Stimulated activated CD8-positive, alpha-beta memory T cell treated with anti-CD3 and anti-CD28 coated beads, Interleukin-4, amount 100 ng/mL, for 48 hours (primary cell): ENCODE measurements at regions not wholly inside any gene's neighbourhood (a gene's known extent, or its start where the extent isn't known, plus 50 kb on each side); places are given as distances from the start of the nearest gene placed in this dataset.
"Not testable (repeated sequence)": the region's sequence is repeated elsewhere in the genome, so short reads cannot be mapped to it uniquely, and the experiment has no call there.

ENCODE experiments used
- DNase-seq: peaks from one replicate; pipeline ENCODE4 v3.0.0-alpha.2; 2020

GRCh38 chr9:88278036-88278435 lies 110.2 kb upstream of the SPIN1 start:
- no peak for DNase-seq

GRCh38 chr9:88274078-88274477 lies 114.2 kb upstream of the SPIN1 start:
- no peak for DNase-seq

GRCh38 chr9:88272986-88273385 lies 115.3 kb upstream of the SPIN1 start:
- no peak for DNase-seq

- DNase-seq, result no peak
Measured at GRCh38 chr9:88270413-88270812, 117.8 kb upstream of the SPIN1 start.

GRCh38 chr9:88268886-88269285 lies 119.4 kb upstream of the SPIN1 start:
- no peak for DNase-seq

- no peak for DNase-seq
Measured at GRCh38 chr9:88267283-88267682, 121.0 kb upstream of the SPIN1 start.

GRCh38 chr9:88266416-88266815 lies 121.8 kb upstream of the SPIN1 start:
- no peak for DNase-seq

- DNase-seq, result no peak
Measured at GRCh38 chr9:88259001-88259400, 120.7 kb upstream of the SPATA31C2 start.

GRCh38 chr9:88258601-88259000 lies 120.3 kb upstream of the SPATA31C2 start:
- no peak for DNase-seq

- no peak for DNase-seq
Measured at GRCh38 chr9:88258024-88258423, 119.7 kb upstream of the SPATA31C2 start.

GRCh38 chr9:88256216-88256615 lies 117.9 kb upstream of the SPATA31C2 start:
- no peak for DNase-seq

- DNase-seq, result not testable (repeated sequence)
Measured at GRCh38 chr9:88255806-88256205, 117.5 kb upstream of the SPATA31C2 start.

GRCh38 chr9:88251903-88252302 lies 113.6 kb upstream of the SPATA31C2 start:
- no peak for DNase-seq

- DNase-seq, result no peak
Measured at GRCh38 chr9:88243736-88244135, 105.5 kb upstream of the SPATA31C2 start.

- DNase-seq, result no peak
Measured at GRCh38 chr9:88242879-88243278, 104.6 kb upstream of the SPATA31C2 start.

- DNase-seq, result no peak
Measured at GRCh38 chr9:88237991-88238571, 99.8 kb upstream of the SPATA31C2 start.

GRCh38 chr9:88237479-88237961 lies 99.2 kb upstream of the SPATA31C2 start:
- DNase-seq, result no peak

GRCh38 chr9:88236511-88237478 lies 98.5 kb upstream of the SPATA31C2 start:
- DNase-seq, result no peak

- DNase-seq, result no peak
Measured at GRCh38 chr9:88235615-88236014, 97.3 kb upstream of the SPATA31C2 start.

- DNase-seq, result no peak
Measured at GRCh38 chr9:88234114-88234513, 95.8 kb upstream of the SPATA31C2 start.

- no peak for DNase-seq
Measured at GRCh38 chr9:88233091-88233490, 94.8 kb upstream of the SPATA31C2 start.

- no peak for DNase-seq
Measured at GRCh38 chr9:88230612-88231011, 92.3 kb upstream of the SPATA31C2 start.

GRCh38 chr9:88229434-88229833 lies 91.2 kb upstream of the SPATA31C2 start:
- DNase-seq, result no peak

GRCh38 chr9:88224938-88225337 lies 86.7 kb upstream of the SPATA31C2 start:
- no peak for DNase-seq
